BE2C (cell line): ENCODE measurements at regions not wholly inside any gene's neighbourhood (a gene's known extent, or its start where the extent isn't known, plus 50 kb on each side); places are given as distances from the start of the nearest gene placed in this dataset.

Experiments
- DNase-seq: peaks from one replicate; pipeline ENCODE4 v3.0.0-alpha.2; 2020
- H3K27me3 ChIP-seq: fragments of 250-450 bp; sonication (Bioruptor Pico); 2 replicates; pipeline ENCODE4 v1.5.1; 2020; ENCODE audit warnings: mild to moderate bottlenecking
- H3K36me3 ChIP-seq: fragments of 250-450 bp; sonication (Bioruptor Pico); 2 replicates; pipeline ENCODE4 v1.5.1; 2020; ENCODE audit warnings: mild to moderate bottlenecking
- H3K4me1 ChIP-seq: fragments of 250-450 bp; sonication (Bioruptor Pico); 2 replicates; pipeline ENCODE4 v1.5.1; 2020
- H3K4me3 ChIP-seq: 2 replicates; pipeline ENCODE4 v1.5.1; 2011; ENCODE audit warnings: low read depth, low read length
- H3K9me3 ChIP-seq: fragments of 250-450 bp; sonication (Bioruptor Pico); 2 replicates; pipeline ENCODE4 v1.5.1; 2020
- CTCF ChIP-seq: IDR thresholded peaks from 2 replicates; pipeline ENCODE4 v1.5.1; 2012; ENCODE audit warnings: mild to moderate bottlenecking, low read depth, low read length

DNA sequence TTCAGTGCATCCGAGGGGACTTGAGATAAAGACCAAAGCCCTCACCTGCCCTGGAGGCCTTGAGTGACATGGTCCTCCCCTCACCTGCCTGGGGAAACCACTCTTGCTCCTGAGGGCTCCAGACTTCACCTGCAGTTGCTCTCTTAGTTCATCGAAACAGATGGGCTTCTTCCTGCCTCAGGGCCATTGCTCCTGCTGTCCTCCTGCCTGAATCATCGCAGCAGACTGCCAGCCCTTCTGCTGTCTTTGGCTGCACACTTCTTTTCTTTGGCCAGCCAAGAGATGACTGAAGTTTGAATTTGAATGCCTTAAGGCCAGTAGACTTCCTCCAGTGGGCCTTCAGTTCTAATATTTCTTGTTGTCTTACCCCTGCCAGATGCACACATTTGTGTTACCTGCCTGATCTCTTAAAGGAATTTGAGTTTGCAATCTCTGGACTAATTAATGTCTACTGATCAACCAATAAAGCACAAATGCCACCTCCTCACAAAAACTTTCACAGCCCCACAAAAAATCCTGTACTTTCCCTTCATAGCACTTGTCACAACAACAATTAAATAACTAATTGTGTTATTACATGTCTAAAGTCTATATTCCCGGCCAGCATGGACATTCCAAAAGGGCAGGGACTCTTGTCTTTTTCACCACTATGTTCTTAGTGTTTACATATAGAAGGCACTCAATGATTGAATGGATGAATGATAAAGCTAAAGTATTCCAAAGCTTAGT lies 56.7 kb upstream of the SGK1 start:
- TF ChIP-seq CTCF = no peak
- DNase-seq = no peak
- no peaks in the 10 kb centered on the region for H3K4me1 ChIP-seq
- no peaks in the 10 kb centered on the region for H3K27me3 ChIP-seq
- no peaks in the 10 kb centered on the region for H3K36me3 ChIP-seq
- no peak overlapping the region for H3K4me3 ChIP-seq
- no peaks in the 10 kb centered on the region for H3K9me3 ChIP-seq

GRCh38 chr6:134373993-134374392 lies 56.1 kb upstream of the SGK1 start:
- Histone ChIP-seq H3K4me3 (no peak overlapping the region), H3K4me1 (no peaks in the 10 kb centered on the region; the same call in 1 of the 2 replicates), H3K27me3 (no peaks in the 10 kb centered on the region), H3K36me3 (no peaks in the 10 kb centered on the region), H3K9me3 (no peaks in the 10 kb centered on the region)
- DNase-seq = no peak
- no peak for TF ChIP-seq CTCF

- TF ChIP-seq CTCF = no peak
- Histone ChIP-seq H3K9me3 (no peaks in the 10 kb centered on the region), H3K4me3 (no peak overlapping the region), H3K4me1 (no peaks in the 10 kb centered on the region; the same call in 1 of the 2 replicates), H3K27me3 (no peaks in the 10 kb centered on the region), H3K36me3 (no peaks in the 10 kb centered on the region)
- no peak for DNase-seq
Observed at GRCh38 chr6:134373282-134373922, 55.5 kb upstream of the SGK1 start.

DNA sequence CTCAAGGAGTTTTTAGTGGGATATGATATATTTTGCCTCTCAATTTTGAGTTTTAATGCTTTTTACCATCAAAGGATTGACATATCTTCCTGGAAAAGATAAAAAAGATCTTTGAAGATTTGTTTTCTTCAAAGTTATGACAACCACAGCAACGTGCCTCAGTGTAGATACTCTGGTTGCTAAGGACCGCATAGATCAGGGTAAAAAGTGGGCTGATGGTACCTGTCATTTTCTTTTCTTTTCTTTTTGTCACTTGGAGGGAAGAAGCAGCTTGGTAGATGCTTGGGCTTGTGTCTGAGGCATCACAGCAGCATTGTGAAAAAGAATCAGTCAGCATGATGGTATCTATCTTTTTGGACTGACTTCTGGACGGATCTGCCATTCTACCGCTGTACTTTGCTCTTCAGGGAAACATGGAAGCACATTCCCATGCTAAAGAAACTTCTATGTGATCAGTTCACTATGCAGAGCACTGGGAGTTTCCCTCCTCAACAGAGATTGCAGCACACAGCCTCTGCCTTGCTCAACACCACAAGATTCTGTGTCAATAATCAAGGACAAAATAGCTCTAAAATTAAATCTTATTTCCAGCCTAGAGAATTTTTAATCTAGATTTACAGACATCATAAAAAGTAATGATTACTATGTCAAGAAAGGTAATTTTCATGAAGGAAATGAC lies 54.8 kb upstream of the SGK1 start:
- no peaks in the 10 kb centered on the region; the same call in 1 of the 2 replicates for H3K4me1 ChIP-seq
- TF ChIP-seq CTCF = no peak
- DNase-seq = no peak

GRCh38 chr6:134368670-134369069 lies 50.8 kb upstream of the SGK1 start:
- H3K4me1 ChIP-seq = no peaks in the 10 kb centered on the region; the same call in 1 of the 2 replicates
- no peaks in the 10 kb centered on the region for H3K27me3 ChIP-seq
- no peak for DNase-seq
- no peaks in the 10 kb centered on the region for H3K36me3 ChIP-seq
- H3K4me3 ChIP-seq = no peak overlapping the region
- no peak for TF ChIP-seq CTCF
- H3K9me3 ChIP-seq = no peaks in the 10 kb centered on the region

More for the DNA sequence above, 54.8 kb upstream of the SGK1 start:
- Histone ChIP-seq H3K36me3 (no peaks in the 10 kb centered on the region), H3K9me3 (no peaks in the 10 kb centered on the region), H3K4me3 (no peak overlapping the region), H3K27me3 (no peaks in the 10 kb centered on the region)
